Liver (tissue), 7 donors: ENCODE measurements at regions not wholly inside any gene's neighbourhood (a gene's known extent, or its start where the extent isn't known, plus 50 kb on each side); places are given as distances from the start of the nearest gene placed in this dataset.

Experiments
- DNase-seq: peaks from one replicate; pipeline ENCODE4 v3.0.0-alpha.2; 2017; ENCODE audit warnings: low spot score
- H3K27ac ChIP-seq, 2 donors: one replicate each; pipeline ENCODE4 v1.7.0; 2013; ENCODE audit warnings: inconsistent platforms in 2 of 2, low read length in 2 of 2, control low read depth in 1 of 2, low read depth in 1 of 2, mild to moderate bottlenecking in 1 of 2
- H3K27me3 ChIP-seq, 4 donors: one replicate each; pipeline versions ENCODE4 v1.6.1 to v1.7.0; 2013; ENCODE audit warnings: low read length in 3 of 4, inconsistent platforms in 1 of 4, mild to moderate bottlenecking in 1 of 4, moderate library complexity in 1 of 4; ENCODE audit not compliant: control insufficient read depth in 4 of 4, insufficient read depth in 4 of 4
- H3K36me3 ChIP-seq, 4 donors: one replicate each; pipeline versions ENCODE4 v1.6.1 to v1.7.0; 2013; ENCODE audit warnings: low read length in 3 of 4, mild to moderate bottlenecking in 3 of 4, low read depth in 1 of 4, moderate library complexity in 1 of 4; ENCODE audit not compliant: control insufficient read depth in 4 of 4, insufficient read depth in 3 of 4
- H3K4me1 ChIP-seq, 4 donors: one replicate each; pipeline versions ENCODE4 v1.6.1 to v1.7.0; 2013; ENCODE audit warnings: low read length in 3 of 4, mild to moderate bottlenecking in 3 of 4, moderate library complexity in 1 of 4; ENCODE audit not compliant: control insufficient read depth in 4 of 4, insufficient read depth in 4 of 4
- H3K4me3 ChIP-seq, 3 donors: one replicate each; pipeline versions ENCODE4 v1.6.1 to v1.7.0; 2013; ENCODE audit warnings: low read length in 3 of 3, control low read depth in 1 of 3, low read depth in 1 of 3, mild to moderate bottlenecking in 1 of 3
- H3K9ac ChIP-seq, 2 donors: one replicate each; pipeline ENCODE4 v1.7.0; 2013; ENCODE audit warnings: low read length in 2 of 2, mild to moderate bottlenecking in 2 of 2, moderate library complexity in 2 of 2, control low read depth in 1 of 2, low read depth in 1 of 2
- H3K9me3 ChIP-seq, 4 donors: one replicate each; pipeline versions ENCODE4 v1.6.1 to v1.7.0; 2013; ENCODE audit warnings: low read length in 3 of 4; ENCODE audit not compliant: control insufficient read depth in 4 of 4
- EGR1 ChIP-seq, 2 donors: IDR thresholded peaks; 2 replicates each; pipeline ENCODE4 v1.6.1; 2016 to 2018; ENCODE audit warnings: antibody characterized with exemption in 2 of 2, low read depth in 2 of 2
- FOXA1 ChIP-seq: IDR thresholded peaks from 2 replicates; pipeline ENCODE4 v1.6.1; 2016; ENCODE audit warnings: antibody characterized with exemption
- FOXA2 ChIP-seq: IDR thresholded peaks from 2 replicates; pipeline ENCODE4 v1.6.1; 2016; ENCODE audit warnings: antibody characterized with exemption
- GABPA ChIP-seq, 2 donors: IDR thresholded peaks in 1 of 2; conservative IDR thresholded peaks in 1 of 2; 2 replicates each; pipeline ENCODE4 v1.6.1; 2016; ENCODE audit warnings: antibody characterized with exemption in 2 of 2, mild to moderate bottlenecking in 1 of 2, moderate library complexity in 1 of 2
- HNF4A ChIP-seq, 2 donors: conservative IDR thresholded peaks; 2 replicates each; pipeline ENCODE4 v1.6.1; 2016; ENCODE audit warnings: antibody characterized with exemption in 2 of 2, mild to moderate bottlenecking in 2 of 2
- JUND ChIP-seq, 2 donors: IDR thresholded peaks; 2 replicates each; pipeline ENCODE4 v1.6.1; 2016; ENCODE audit warnings: antibody characterized with exemption in 2 of 2
- NR2F2 ChIP-seq: IDR thresholded peaks from 2 replicates; pipeline ENCODE4 v1.6.1; 2016; ENCODE audit warnings: antibody characterized with exemption
- RAD21 ChIP-seq, 2 donors: IDR thresholded peaks; 2 replicates each; pipeline ENCODE4 v1.6.1; 2016; ENCODE audit warnings: antibody characterized with exemption in 2 of 2, mild to moderate bottlenecking in 2 of 2
- REST ChIP-seq: IDR thresholded peaks from 2 replicates; pipeline ENCODE4 v1.6.1; 2016; ENCODE audit warnings: antibody characterized with exemption, mild to moderate bottlenecking
- RXRA ChIP-seq, 2 donors: IDR thresholded peaks; 2 replicates each; pipeline ENCODE4 v1.6.1; 2017 to 2018; ENCODE audit warnings: antibody characterized with exemption in 2 of 2, mild to moderate bottlenecking in 1 of 2
- SP1 ChIP-seq: IDR thresholded peaks from 2 replicates; pipeline ENCODE4 v1.6.1; 2018; ENCODE audit warnings: antibody characterized with exemption, mild to moderate bottlenecking
- YY1 ChIP-seq: IDR thresholded peaks from 2 replicates; pipeline ENCODE4 v1.6.1; 2016; ENCODE audit warnings: antibody characterized with exemption, mild to moderate bottlenecking
- ZBTB33 ChIP-seq: IDR thresholded peaks from 2 replicates; pipeline ENCODE4 v1.6.1; 2016; ENCODE audit warnings: antibody characterized with exemption
- WGBS: extraction: QIAGEN DNeasy Blood & Tissue Kit; methylation state at CpG from one replicate; pipeline ENCODE4 v1.1.7; 2013; 5-methylcytosine and 5-hydroxymethylcytosine counted together
- TF ChIP-seq, protein P1 (sequence below): IDR thresholded peaks from 2 replicates; pipeline ENCODE4 v1.6.1; 2016; ENCODE audit warnings: antibody characterized with exemption
- donor health status: healthy.
- donor health status: healthy.
- donor health status: healthy.
- donor health status: healthy.

GRCh38 chr16:55263271-55264250 lies 60.4 kb upstream of the IRX6 start:
- WGBS, result 77% methylated on average over 10 of the region's 10 CpGs
- H3K9ac ChIP-seq, result no peak overlapping the region
- no peak for TF ChIP-seq NR2F2
- no peak for TF ChIP-seq FOXA1
- no peak for TF ChIP-seq SP1
- TF ChIP-seq RAD21 (IDR thresholded peaks at IDR 0.05), result no peak
- no peak for TF ChIP-seq GABPA (IDR thresholded peaks at IDR 0.05 in 1 of 2, conservative IDR thresholded peaks at IDR 0.05 in 1 of 2)
- TF ChIP-seq JUND (IDR thresholded peaks at IDR 0.05), result no peak
- TF ChIP-seq FOXA2, result no peak
- TF ChIP-seq HNF4A (conservative IDR thresholded peaks at IDR 0.05), result no peak
- no peak for TF ChIP-seq EGR1 (IDR thresholded peaks at IDR 0.05; ENCODE audit: low read depth in 2 of 2)
- TF ChIP-seq RXRA (IDR thresholded peaks at IDR 0.05), result no peak
- no peak for TF ChIP-seq ZBTB33

DNA sequence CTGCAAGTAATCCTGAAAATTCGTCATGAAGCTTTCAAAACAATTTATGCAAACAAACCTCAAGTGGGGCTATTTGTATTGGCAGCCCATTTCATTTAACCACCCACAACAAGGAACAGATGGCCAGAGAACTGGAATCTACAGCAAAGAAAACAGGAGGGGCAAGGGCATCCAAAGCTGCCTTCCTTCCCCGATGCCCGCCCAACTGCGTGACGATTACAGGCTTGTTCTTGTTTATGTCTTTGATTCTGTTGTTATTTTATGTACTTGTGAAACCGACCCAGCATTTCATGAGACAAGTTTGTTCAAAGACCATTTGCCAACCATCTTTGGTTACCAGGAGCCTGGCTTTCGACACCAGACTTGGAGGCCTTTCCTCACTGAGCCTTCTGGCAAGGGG lies 59.1 kb upstream of the IRX6 start:
- Histone ChIP-seq H3K27me3 (no peaks in the 10 kb centered on the region), H3K4me3 (no peak overlapping the region), H3K4me1 (no peaks in the 10 kb centered on the region), H3K9ac (no peak overlapping the region), H3K9me3 (peaks cover 0 to 5% (median under 1%) of the 10 kb centered on the region in 4 donors), H3K36me3 (no peaks in the 10 kb centered on the region), H3K27ac (no peak overlapping the region)
- TF ChIP-seq YY1 (no peak), REST (no peak), SP1 (no peak), EGR1 (IDR thresholded peaks at IDR 0.05; ENCODE audit: low read depth in 2 of 2) (no peak), HNF4A (conservative IDR thresholded peaks at IDR 0.05) (no peak), FOXA1 (no peak)
- TF ChIP-seq, protein P1, sequence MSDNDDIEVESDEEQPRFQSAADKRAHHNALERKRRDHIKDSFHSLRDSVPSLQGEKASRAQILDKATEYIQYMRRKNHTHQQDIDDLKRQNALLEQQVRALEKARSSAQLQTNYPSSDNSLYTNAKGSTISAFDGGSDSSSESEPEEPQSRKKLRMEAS, result no peak
- DNase-seq, result no peak
- 80% methylated on average over 7 of the region's 7 CpGs for WGBS

More at GRCh38 chr16:55263271-55264250, 60.4 kb upstream of the IRX6 start:
- Histone ChIP-seq H3K27ac (no peak overlapping the region), H3K27me3 (no peaks in the 10 kb centered on the region), H3K4me3 (no peak overlapping the region), H3K36me3 (no peaks in the 10 kb centered on the region), H3K4me1 (no peaks in the 10 kb centered on the region), H3K9me3 (peaks cover 0 to 5% (median under 1%) of the 10 kb centered on the region in 4 donors)
- no peak for DNase-seq
